ENCODE measurements at regions not wholly inside any gene's neighbourhood (a gene's known extent, or its start where the extent isn't known, plus 50 kb on each side); places are given as distances from the start of the nearest gene placed in this dataset.
"Not testable (repeated sequence)": the region's sequence is repeated elsewhere in the genome, so short reads cannot be mapped to it uniquely, and the experiment has no call there.

DNA sequence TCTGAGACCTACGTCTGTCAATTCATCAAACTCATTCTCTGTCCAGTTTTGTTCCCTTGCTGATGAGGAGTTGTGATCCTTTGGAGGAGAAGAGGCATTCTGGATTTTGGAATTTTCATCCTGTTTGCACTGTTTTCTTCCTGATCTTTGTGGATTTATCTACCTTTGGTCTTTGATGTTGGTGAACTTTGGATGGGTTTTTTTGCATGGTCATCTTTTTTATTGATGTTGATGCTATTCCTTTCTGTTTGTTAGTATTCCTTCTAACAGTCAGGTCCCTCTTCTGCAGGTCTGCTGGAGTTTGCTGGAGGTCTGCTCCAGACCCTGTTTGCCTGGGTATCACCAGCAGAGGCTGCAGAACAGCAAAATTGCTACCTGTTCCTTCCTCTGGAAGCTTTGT, 322.2 kb downstream of the CCSER2 start:
- TF ChIP-seq, protein P1, sequence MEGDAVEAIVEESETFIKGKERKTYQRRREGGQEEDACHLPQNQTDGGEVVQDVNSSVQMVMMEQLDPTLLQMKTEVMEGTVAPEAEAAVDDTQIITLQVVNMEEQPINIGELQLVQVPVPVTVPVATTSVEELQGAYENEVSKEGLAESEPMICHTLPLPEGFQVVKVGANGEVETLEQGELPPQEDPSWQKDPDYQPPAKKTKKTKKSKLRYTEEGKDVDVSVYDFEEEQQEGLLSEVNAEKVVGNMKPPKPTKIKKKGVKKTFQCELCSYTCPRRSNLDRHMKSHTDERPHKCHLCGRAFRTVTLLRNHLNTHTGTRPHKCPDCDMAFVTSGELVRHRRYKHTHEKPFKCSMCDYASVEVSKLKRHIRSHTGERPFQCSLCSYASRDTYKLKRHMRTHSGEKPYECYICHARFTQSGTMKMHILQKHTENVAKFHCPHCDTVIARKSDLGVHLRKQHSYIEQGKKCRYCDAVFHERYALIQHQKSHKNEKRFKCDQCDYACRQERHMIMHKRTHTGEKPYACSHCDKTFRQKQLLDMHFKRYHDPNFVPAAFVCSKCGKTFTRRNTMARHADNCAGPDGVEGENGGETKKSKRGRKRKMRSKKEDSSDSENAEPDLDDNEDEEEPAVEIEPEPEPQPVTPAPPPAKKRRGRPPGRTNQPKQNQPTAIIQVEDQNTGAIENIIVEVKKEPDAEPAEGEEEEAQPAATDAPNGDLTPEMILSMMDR (IDR thresholded peaks at IDR 0.05; ENCODE audit: insufficient read depth, low read depth, low read length): not testable (repeated sequence)
- not testable (repeated sequence) for TF ChIP-seq EZH2 (IDR thresholded peaks at IDR 0.05; ENCODE audit: insufficient read depth, low read length)
